Thyroid gland (tissue), 4 donors: ENCODE measurements at regions not wholly inside any gene's neighbourhood (a gene's known extent, or its start where the extent isn't known, plus 50 kb on each side); places are given as distances from the start of the nearest gene placed in this dataset.

Experiments
- CTCF ChIP-seq, 6 experiments: fragments of 200-600 bp in 3 of 6; fragments of 450-650 bp in 3 of 6; sonication (generic) in 3 of 6; IDR thresholded peaks; one replicate each; pipeline ENCODE4 v1.5.1; 2016 to 2019; ENCODE audit warnings: antibody characterized with exemption in 6 of 6, mild to moderate bottlenecking in 2 of 6, inconsistent platforms in 1 of 6, moderate library complexity in 1 of 6
- POLR2A ChIP-seq, 2 donors: fragments of 450-650 bp; IDR thresholded peaks; one replicate each; pipeline ENCODE4 v1.6.1; 2017; ENCODE audit warnings: antibody characterized with exemption in 2 of 2, mild to moderate bottlenecking in 2 of 2, moderate library complexity in 1 of 2

DNA sequence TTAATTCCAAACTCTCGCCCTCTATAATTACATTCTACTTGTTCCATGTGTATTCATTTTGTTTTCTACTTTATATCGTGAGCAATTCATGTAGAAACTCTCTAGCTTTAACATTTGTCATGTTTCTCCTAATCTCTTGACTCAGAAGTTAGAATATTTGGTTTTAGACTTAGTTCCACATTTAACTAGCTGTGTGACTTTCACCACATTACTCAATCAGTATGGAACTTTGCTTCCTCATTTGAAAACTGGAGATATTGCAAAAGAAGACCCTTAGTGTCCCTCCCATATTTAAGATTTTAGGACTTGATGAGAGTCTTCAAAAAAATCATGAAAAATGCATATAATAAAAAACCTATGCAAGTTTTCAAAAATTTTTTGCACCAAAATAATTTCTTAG, 447.5 kb downstream of the GXYLT1 start:
- TF ChIP-seq POLR2A (IDR thresholded peaks at IDR 0.05) (no peak), CTCF (IDR thresholded peaks at IDR 0.05) (no peak)
